ENCODE measurements at regions not wholly inside any gene's neighbourhood (a gene's known extent, or its start where the extent isn't known, plus 50 kb on each side); places are given as distances from the start of the nearest gene placed in this dataset.

GRCh38 chr2:195486987-195487644 lies 169.9 kb upstream of the SLC39A10 start:
- 10% methylated on average over 1 of the region's 1 CpG for WGBS
- no peaks in the 10 kb centered on the region for H3K36me3 ChIP-seq (ENCODE audit: control insufficient read depth in 2 of 2, insufficient read depth in 2 of 2, low read length in 1 of 2)
- peak in 8 of 9 donors; percentile 14 to 77 (median 38) for DNase-seq (ENCODE audit: low read depth in 6 of 9, low spot score in 9 of 9)

GRCh38 chr2:195486520-195486919 lies 170.5 kb upstream of the SLC39A10 start:
- Histone ChIP-seq H3K27ac (ENCODE audit: low read depth in 1 of 2, low read length in 1 of 2) (peak overlapping the region in 1 of 2 donors; percentile 39), H3K4me1 (ENCODE audit: control insufficient read depth in 2 of 2, insufficient read depth in 2 of 2, low read length in 2 of 2) (peaks cover 3 to 7% of the 10 kb centered on the region in 2 donors), H3K4me3 (ENCODE audit: low read length in 2 of 2) (no peak overlapping the region), H3K9me3 (ENCODE audit: control insufficient read depth in 2 of 2, insufficient read depth in 1 of 2, low read length in 1 of 2) (no peaks in the 10 kb centered on the region), H3K27me3 (ENCODE audit: control insufficient read depth in 2 of 2, insufficient read depth in 1 of 2, low read length in 1 of 2) (no peaks in the 10 kb centered on the region), H3K36me3 (ENCODE audit: control insufficient read depth in 2 of 2, insufficient read depth in 2 of 2, low read length in 1 of 2) (no peaks in the 10 kb centered on the region)
- DNase-seq (ENCODE audit: low read depth in 6 of 9, low spot score in 9 of 9) = peak in 1 of 9 donors; percentile 12
- 8% methylated on average over 2 of the region's 2 CpGs for WGBS

More at GRCh38 chr2:195486987-195487644, 169.9 kb upstream of the SLC39A10 start:
- Histone ChIP-seq H3K27ac (ENCODE audit: low read depth in 1 of 2, low read length in 1 of 2) (peak overlapping the region in 1 of 2 donors; percentile 39), H3K9me3 (ENCODE audit: control insufficient read depth in 2 of 2, insufficient read depth in 1 of 2, low read length in 1 of 2) (no peaks in the 10 kb centered on the region), H3K27me3 (ENCODE audit: control insufficient read depth in 2 of 2, insufficient read depth in 1 of 2, low read length in 1 of 2) (no peaks in the 10 kb centered on the region), H3K4me1 (ENCODE audit: control insufficient read depth in 2 of 2, insufficient read depth in 2 of 2, low read length in 2 of 2) (peaks cover 3 to 7% of the 10 kb centered on the region in 2 donors), H3K4me3 (ENCODE audit: low read length in 2 of 2) (no peak overlapping the region)

- Histone ChIP-seq H3K27ac (ENCODE audit: low read depth in 1 of 2, low read length in 1 of 2) (no peak overlapping the region), H3K4me1 (ENCODE audit: control insufficient read depth in 2 of 2, insufficient read depth in 2 of 2, low read length in 2 of 2) (peaks cover 0 to 4% of the 10 kb centered on the region in 2 donors), H3K9me3 (ENCODE audit: control insufficient read depth in 2 of 2, insufficient read depth in 1 of 2, low read length in 1 of 2) (no peaks in the 10 kb centered on the region), H3K36me3 (ENCODE audit: control insufficient read depth in 2 of 2, insufficient read depth in 2 of 2, low read length in 1 of 2) (no peaks in the 10 kb centered on the region), H3K4me3 (ENCODE audit: low read length in 2 of 2) (no peak overlapping the region), H3K27me3 (ENCODE audit: control insufficient read depth in 2 of 2, insufficient read depth in 1 of 2, low read length in 1 of 2) (no peaks in the 10 kb centered on the region)
- no peak for DNase-seq (ENCODE audit: low read depth in 6 of 9, low spot score in 9 of 9)
- 87% methylated on average over 1 of the region's 1 CpG for WGBS
These were observed 175.0 kb upstream of the SLC39A10 start for GRCh38 chr2:195482010-195482409.

DNA sequence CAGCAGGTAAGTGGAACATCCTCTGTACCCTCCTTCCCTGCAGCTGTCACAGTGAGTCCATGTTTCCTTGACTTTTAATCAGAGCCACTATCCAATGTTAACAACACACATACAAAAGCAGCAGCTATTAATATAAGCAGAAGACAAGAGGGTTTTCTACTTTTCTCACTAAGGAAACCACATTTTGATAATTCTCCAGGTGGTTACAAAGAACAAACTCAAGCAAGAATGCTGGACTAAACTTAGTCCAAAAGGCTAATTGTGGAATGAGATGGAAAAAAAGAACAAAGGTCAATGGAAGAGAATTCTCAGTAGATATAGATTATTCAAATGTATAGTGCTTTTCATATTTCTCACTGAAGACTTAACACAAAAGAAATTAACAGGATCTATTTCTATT lies 176.9 kb upstream of the SLC39A10 start:
- peaks cover 0 to 2% of the 10 kb centered on the region in 2 donors for H3K4me1 ChIP-seq (ENCODE audit: control insufficient read depth in 2 of 2, insufficient read depth in 2 of 2, low read length in 2 of 2)
- no peak overlapping the region for H3K27ac ChIP-seq (ENCODE audit: low read depth in 1 of 2, low read length in 1 of 2)
- no peaks in the 10 kb centered on the region for H3K9me3 ChIP-seq (ENCODE audit: control insufficient read depth in 2 of 2, insufficient read depth in 1 of 2, low read length in 1 of 2)
- no peak for DNase-seq (ENCODE audit: low read depth in 6 of 9, low spot score in 9 of 9)
- H3K36me3 ChIP-seq (ENCODE audit: control insufficient read depth in 2 of 2, insufficient read depth in 2 of 2, low read length in 1 of 2) = no peaks in the 10 kb centered on the region
- no peak overlapping the region for H3K4me3 ChIP-seq (ENCODE audit: low read length in 2 of 2)
- no peaks in the 10 kb centered on the region for H3K27me3 ChIP-seq (ENCODE audit: control insufficient read depth in 2 of 2, insufficient read depth in 1 of 2, low read length in 1 of 2)

DNA sequence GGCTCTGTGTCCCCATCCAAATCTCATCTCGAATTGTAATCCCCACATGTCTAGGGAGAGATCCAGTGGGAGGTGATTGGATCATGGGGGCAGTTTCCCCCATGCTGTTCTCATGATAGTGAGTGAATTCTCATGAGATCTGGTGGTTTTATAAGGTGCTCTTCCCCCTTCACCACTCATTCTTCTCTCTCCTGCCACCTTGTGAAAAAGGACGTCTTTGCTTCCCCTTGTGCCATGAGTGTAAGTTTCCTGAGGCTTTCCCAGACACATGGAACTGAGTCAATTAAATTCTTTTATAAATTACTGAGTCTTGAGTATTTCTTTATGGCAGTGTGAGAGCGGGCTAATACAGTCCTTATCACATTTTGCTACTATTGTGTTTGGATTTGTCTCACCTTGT lies 177.6 kb upstream of the SLC39A10 start:
- Histone ChIP-seq H3K27ac (ENCODE audit: low read depth in 1 of 2, low read length in 1 of 2) (no peak overlapping the region), H3K4me1 (ENCODE audit: control insufficient read depth in 2 of 2, insufficient read depth in 2 of 2, low read length in 2 of 2) (peaks cover 0 to 2% of the 10 kb centered on the region in 2 donors), H3K4me3 (ENCODE audit: low read length in 2 of 2) (no peak overlapping the region), H3K27me3 (ENCODE audit: control insufficient read depth in 2 of 2, insufficient read depth in 1 of 2, low read length in 1 of 2) (no peaks in the 10 kb centered on the region), H3K9me3 (ENCODE audit: control insufficient read depth in 2 of 2, insufficient read depth in 1 of 2, low read length in 1 of 2) (no peaks in the 10 kb centered on the region), H3K36me3 (ENCODE audit: control insufficient read depth in 2 of 2, insufficient read depth in 2 of 2, low read length in 1 of 2) (no peaks in the 10 kb centered on the region)
- WGBS = 91% methylated on average over 3 of the region's 3 CpGs
- DNase-seq (ENCODE audit: low read depth in 6 of 9, low spot score in 9 of 9) = no peak

DNA sequence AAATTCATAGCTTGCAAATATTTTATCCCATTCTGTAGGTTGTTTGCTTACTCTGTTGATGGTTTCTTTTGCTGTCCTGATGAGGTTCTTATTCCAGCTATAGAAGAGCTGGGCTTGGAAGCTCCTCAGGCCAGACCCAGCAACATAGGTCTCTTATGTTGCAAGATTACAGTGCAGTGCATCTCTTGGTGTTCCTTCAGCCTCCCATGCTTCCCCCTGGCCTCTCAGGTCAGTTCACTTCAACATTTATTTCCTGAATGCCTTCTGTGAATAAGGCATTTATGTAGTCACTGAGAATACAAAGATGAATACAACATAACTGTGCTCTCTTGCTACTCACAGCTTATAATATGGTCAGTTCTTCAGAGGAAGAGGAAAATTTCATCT lies 179.0 kb upstream of the SLC39A10 start:
- Histone ChIP-seq H3K4me3 (ENCODE audit: low read length in 2 of 2) (no peak overlapping the region), H3K27me3 (ENCODE audit: control insufficient read depth in 2 of 2, insufficient read depth in 1 of 2, low read length in 1 of 2) (no peaks in the 10 kb centered on the region), H3K36me3 (ENCODE audit: control insufficient read depth in 2 of 2, insufficient read depth in 2 of 2, low read length in 1 of 2) (no peaks in the 10 kb centered on the region), H3K4me1 (ENCODE audit: control insufficient read depth in 2 of 2, insufficient read depth in 2 of 2, low read length in 2 of 2) (peaks cover 0 to 2% of the 10 kb centered on the region in 2 donors), H3K9me3 (ENCODE audit: control insufficient read depth in 2 of 2, insufficient read depth in 1 of 2, low read length in 1 of 2) (no peaks in the 10 kb centered on the region), H3K27ac (ENCODE audit: low read depth in 1 of 2, low read length in 1 of 2) (no peak overlapping the region)
- no peak for DNase-seq (ENCODE audit: low read depth in 6 of 9, low spot score in 9 of 9)

DNA sequence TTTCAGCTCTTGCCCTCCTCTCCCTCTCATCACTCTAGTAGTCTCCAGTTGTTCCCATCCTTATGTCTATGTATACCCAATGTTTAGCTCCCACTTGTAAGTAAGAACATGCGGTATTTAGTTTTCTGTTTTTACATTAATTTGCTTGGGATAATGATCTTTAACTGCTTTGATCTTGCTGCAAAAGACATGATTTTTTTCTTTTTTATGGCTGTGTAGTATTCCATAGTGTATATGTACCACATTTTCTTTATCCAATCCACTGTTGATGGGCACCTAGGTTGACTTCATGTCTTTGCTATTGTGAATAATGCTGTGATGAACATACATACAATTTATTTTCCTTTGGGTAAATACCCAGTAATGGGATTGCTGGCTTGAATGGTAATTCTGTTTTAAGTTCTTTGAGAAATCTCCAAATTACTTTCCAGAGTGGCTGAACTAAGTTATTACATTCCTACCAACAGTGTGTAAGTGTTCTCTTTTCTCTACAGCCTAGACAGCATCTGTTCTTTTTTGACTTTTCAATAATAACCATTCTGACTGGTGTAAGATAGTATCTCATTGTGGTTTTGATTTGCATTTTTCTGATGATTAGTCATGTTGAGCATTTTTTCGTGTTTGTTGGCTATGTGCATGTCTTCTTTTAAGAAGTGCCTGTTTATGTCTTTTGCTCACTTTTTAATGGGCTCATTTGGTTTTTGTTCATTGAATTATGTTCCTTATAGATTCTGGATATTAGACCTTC lies 179.6 kb upstream of the SLC39A10 start:
- H3K9me3 ChIP-seq (ENCODE audit: control insufficient read depth in 2 of 2, insufficient read depth in 1 of 2, low read length in 1 of 2) = no peaks in the 10 kb centered on the region
- peak in 1 of 9 donors; percentile 31 for DNase-seq (ENCODE audit: low read depth in 6 of 9, low spot score in 9 of 9)
- no peak overlapping the region for H3K4me3 ChIP-seq (ENCODE audit: low read length in 2 of 2)
- whole genome bisulfite sequencing = 51% methylated on average over 2 of the region's 2 CpGs
- no peaks in the 10 kb centered on the region for H3K27me3 ChIP-seq (ENCODE audit: control insufficient read depth in 2 of 2, insufficient read depth in 1 of 2, low read length in 1 of 2)
- peaks cover 0 to 2% of the 10 kb centered on the region in 2 donors for H3K4me1 ChIP-seq (ENCODE audit: control insufficient read depth in 2 of 2, insufficient read depth in 2 of 2, low read length in 2 of 2)
- H3K36me3 ChIP-seq (ENCODE audit: control insufficient read depth in 2 of 2, insufficient read depth in 2 of 2, low read length in 1 of 2) = no peaks in the 10 kb centered on the region
- H3K27ac ChIP-seq (ENCODE audit: low read depth in 1 of 2, low read length in 1 of 2) = no peak overlapping the region

- Histone ChIP-seq H3K4me1 (ENCODE audit: control insufficient read depth in 2 of 2, insufficient read depth in 2 of 2, low read length in 2 of 2) (peaks cover 0 to 5% of the 10 kb centered on the region in 2 donors), H3K4me3 (ENCODE audit: low read length in 2 of 2) (no peak overlapping the region), H3K9me3 (ENCODE audit: control insufficient read depth in 2 of 2, insufficient read depth in 1 of 2, low read length in 1 of 2) (no peaks in the 10 kb centered on the region), H3K27me3 (ENCODE audit: control insufficient read depth in 2 of 2, insufficient read depth in 1 of 2, low read length in 1 of 2) (no peaks in the 10 kb centered on the region), H3K36me3 (ENCODE audit: control insufficient read depth in 2 of 2, insufficient read depth in 2 of 2, low read length in 1 of 2) (no peaks in the 10 kb centered on the region), H3K27ac (ENCODE audit: low read depth in 1 of 2, low read length in 1 of 2) (no peak overlapping the region)
- WGBS = 96% methylated on average over 5 of the region's 5 CpGs
- no peak for DNase-seq (ENCODE audit: low read depth in 6 of 9, low spot score in 9 of 9)
These were observed 181.7 kb upstream of the SLC39A10 start for GRCh38 chr2:195475336-195475735.

GRCh38 chr2:195473862-195474261 lies 183.2 kb upstream of the SLC39A10 start:
- 80% methylated on average over 6 of the region's 6 CpGs for WGBS
- Histone ChIP-seq H3K27me3 (ENCODE audit: control insufficient read depth in 2 of 2, insufficient read depth in 1 of 2, low read length in 1 of 2) (no peaks in the 10 kb centered on the region), H3K4me1 (ENCODE audit: control insufficient read depth in 2 of 2, insufficient read depth in 2 of 2, low read length in 2 of 2) (peaks cover 0 to 5% of the 10 kb centered on the region in 2 donors), H3K36me3 (ENCODE audit: control insufficient read depth in 2 of 2, insufficient read depth in 2 of 2, low read length in 1 of 2) (no peaks in the 10 kb centered on the region), H3K27ac (ENCODE audit: low read depth in 1 of 2, low read length in 1 of 2) (no peak overlapping the region), H3K9me3 (ENCODE audit: control insufficient read depth in 2 of 2, insufficient read depth in 1 of 2, low read length in 1 of 2) (no peaks in the 10 kb centered on the region), H3K4me3 (ENCODE audit: low read length in 2 of 2) (no peak overlapping the region)
- DNase-seq (ENCODE audit: low read depth in 6 of 9, low spot score in 9 of 9) = no peak

Data from thymus (tissue), 11 donors.